Calu3 (cell line): ENCODE measurements at regions not wholly inside any gene's neighbourhood (a gene's known extent, or its start where the extent isn't known, plus 50 kb on each side); places are given as distances from the start of the nearest gene placed in this dataset.

ENCODE experiments used
- BruUV-seq: library from RNA; stranded (reverse); fragments of 400-500 nt; replicated peaks from 2 replicates; lab custom pipeline; 2021; lab: Mats Ljungman, UMichigan
- CTCF ChIA-PET: fragments of 300-600 bp; sonication (Branson Sonifier 250); formaldehyde crosslinking; loops from one replicate; lab custom pipeline; 2022; ENCODE audit warnings: antibody characterized with exemption; lab: Charles Lee
- DNase-seq: peaks from one replicate; pipeline ENCODE4 v3.0.0; 2022
- H3K27ac Mint-ChIP-seq: one replicate; pipeline ENCODE4 v1.8.0; 2022; ENCODE audit warnings: mixed read lengths; ENCODE audit not compliant: unreplicated experiment
- H3K27me3 Mint-ChIP-seq: one replicate; pipeline ENCODE4 v1.8.0; 2022; ENCODE audit warnings: mixed read lengths; ENCODE audit not compliant: unreplicated experiment
- H3K36me3 Mint-ChIP-seq: one replicate; pipeline ENCODE4 v1.8.0; 2022; ENCODE audit warnings: mild to moderate bottlenecking, moderate library complexity, mixed read lengths; ENCODE audit not compliant: insufficient read depth, unreplicated experiment
- H3K4me1 Mint-ChIP-seq: one replicate; pipeline ENCODE4 v1.8.0; 2022; ENCODE audit warnings: mild to moderate bottlenecking, low read depth, mixed read lengths; ENCODE audit not compliant: unreplicated experiment
- H3K4me3 Mint-ChIP-seq: one replicate; pipeline ENCODE4 v1.8.0; 2022; ENCODE audit warnings: mild to moderate bottlenecking, low read depth, moderate library complexity, mixed read lengths; ENCODE audit not compliant: unreplicated experiment
- H3K9me3 Mint-ChIP-seq: one replicate; pipeline ENCODE4 v1.8.0; 2022; ENCODE audit warnings: low read depth, mixed read lengths; ENCODE audit not compliant: unreplicated experiment
- CTCF ChIP-seq: fragments of 200-600 bp; IDR thresholded peaks from one replicate; pipeline ENCODE4 v1.8.0; 2022; ENCODE audit warnings: antibody characterized with exemption; ENCODE audit not compliant: unreplicated experiment
- intact Hi-C: fragments of 100-400 bp; cut with micrococcal nuclease; formaldehyde crosslinking; loops from one replicate; pipeline ENCODE4 v1.10.0; 2022; ENCODE audit not compliant: unreplicated experiment

- H3K36me3 Mint-ChIP-seq: no peaks in the 10 kb centered on the region
- no peak for DNase-seq
- H3K9me3 Mint-ChIP-seq: peaks cover 4% of the 10 kb centered on the region
- H3K27ac Mint-ChIP-seq: no peak overlapping the region
- no peak overlapping the region for H3K4me3 Mint-ChIP-seq
- no peaks in the 10 kb centered on the region for H3K27me3 Mint-ChIP-seq
- CTCF ChIA-PET: no interaction called here
- BruUV-seq: no TSS peak
- intact Hi-C loops: no loop called here
- TF ChIP-seq CTCF: no peak
- peaks cover 7% of the 10 kb centered on the region for H3K4me1 Mint-ChIP-seq
Measured at GRCh38 chr4:184273166-184274147, 55.8 kb upstream of the ENPP6 start.

- Mint-ChIP-seq H3K4me1 (peaks cover 19% of the 10 kb centered on the region), H3K27ac (no peak overlapping the region)
Measured at GRCh38 chr4:184270808-184271413, 53.2 kb upstream of the ENPP6 start.

GRCh38 chr4:184269879-184270430 is 52.3 kb upstream of the ENPP6 start:
- Mint-ChIP-seq H3K4me3 (no peak overlapping the region), H3K27me3 (no peaks in the 10 kb centered on the region), H3K4me1 (peaks cover 26% of the 10 kb centered on the region), H3K27ac (no peak overlapping the region), H3K36me3 (peaks cover 8% of the 10 kb centered on the region), H3K9me3 (no peaks in the 10 kb centered on the region)
- BruUV-seq: no TSS peak
- DNase-seq: no peak
- CTCF ChIA-PET: no interaction called here
- TF ChIP-seq CTCF: no peak
- intact Hi-C loops: loop anchor here (5.0 kb wide), 2 partner anchors 112 to 377 kb away; partner anchors contain the start of genes CASP3 and PRIMPOL

More at GRCh38 chr4:184270808-184271413, 53.2 kb upstream of the ENPP6 start:
- peaks cover 8% of the 10 kb centered on the region for H3K36me3 Mint-ChIP-seq
- intact Hi-C loops: no loop called here
- TF ChIP-seq CTCF: no peak
- no TSS peak for BruUV-seq
- no peaks in the 10 kb centered on the region for H3K9me3 Mint-ChIP-seq
- H3K4me3 Mint-ChIP-seq: no peak overlapping the region
- no peak for DNase-seq
- CTCF ChIA-PET: no interaction called here
- H3K27me3 Mint-ChIP-seq: no peaks in the 10 kb centered on the region

GRCh38 chr4:184268584-184269160 is 51.0 kb upstream of the ENPP6 start:
- no peaks in the 10 kb centered on the region for H3K27me3 Mint-ChIP-seq
- intact Hi-C loops: loop anchor here (5.0 kb wide), 2 partner anchors 114 to 379 kb away; partner anchors contain the start of genes CASP3 and PRIMPOL

More at GRCh38 chr4:184268584-184269160, 51.0 kb upstream of the ENPP6 start:
- H3K9me3 Mint-ChIP-seq: no peaks in the 10 kb centered on the region
- no peak for TF ChIP-seq CTCF
- peaks cover 26% of the 10 kb centered on the region for H3K4me1 Mint-ChIP-seq
- peak overlapping the region; percentile 77 for H3K4me3 Mint-ChIP-seq
- CTCF ChIA-PET: interaction anchor here (1.3 kb wide), 1 partner anchor 206 kb away, joined by 3 read pairs; the partner anchor contains the start of gene IRF2
- H3K27ac Mint-ChIP-seq: no peak overlapping the region
- DNase-seq: no peak
- BruUV-seq: no TSS peak
- peaks cover 8% of the 10 kb centered on the region for H3K36me3 Mint-ChIP-seq
